ENCODE measurements at regions not wholly inside any gene's neighbourhood (a gene's known extent, or its start where the extent isn't known, plus 50 kb on each side); places are given as distances from the start of the nearest gene placed in this dataset.

- POLR2A ChIA-PET, result no interaction called here
- H3K9me3 ChIP-seq (ENCODE audit: control insufficient read depth, insufficient read depth, low read depth, low read length), result no peaks in the 10 kb centered on the region
- no peaks in the 10 kb centered on the region for H3K36me3 ChIP-seq (ENCODE audit: control insufficient read depth, insufficient read depth, low read length)
- BruUV-seq (replicated peaks), result no TSS peak
- TF ChIP-seq, protein P1, sequence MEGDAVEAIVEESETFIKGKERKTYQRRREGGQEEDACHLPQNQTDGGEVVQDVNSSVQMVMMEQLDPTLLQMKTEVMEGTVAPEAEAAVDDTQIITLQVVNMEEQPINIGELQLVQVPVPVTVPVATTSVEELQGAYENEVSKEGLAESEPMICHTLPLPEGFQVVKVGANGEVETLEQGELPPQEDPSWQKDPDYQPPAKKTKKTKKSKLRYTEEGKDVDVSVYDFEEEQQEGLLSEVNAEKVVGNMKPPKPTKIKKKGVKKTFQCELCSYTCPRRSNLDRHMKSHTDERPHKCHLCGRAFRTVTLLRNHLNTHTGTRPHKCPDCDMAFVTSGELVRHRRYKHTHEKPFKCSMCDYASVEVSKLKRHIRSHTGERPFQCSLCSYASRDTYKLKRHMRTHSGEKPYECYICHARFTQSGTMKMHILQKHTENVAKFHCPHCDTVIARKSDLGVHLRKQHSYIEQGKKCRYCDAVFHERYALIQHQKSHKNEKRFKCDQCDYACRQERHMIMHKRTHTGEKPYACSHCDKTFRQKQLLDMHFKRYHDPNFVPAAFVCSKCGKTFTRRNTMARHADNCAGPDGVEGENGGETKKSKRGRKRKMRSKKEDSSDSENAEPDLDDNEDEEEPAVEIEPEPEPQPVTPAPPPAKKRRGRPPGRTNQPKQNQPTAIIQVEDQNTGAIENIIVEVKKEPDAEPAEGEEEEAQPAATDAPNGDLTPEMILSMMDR (IDR thresholded peaks at IDR 0.05), result no peak
- DNase-seq (ENCODE audit: low read depth, low spot score) (no peak), ATAC-seq (no peak)
- in situ Hi-C loops (cut with HindIII; ENCODE audit: low pct_unique_long_range_greater_than_20kb, low sequenced_read_pairs) (no loop called here), intact Hi-C loops (cut with micrococcal nuclease; ENCODE audit: unreplicated experiment) (no loop called here)
- H3K27ac ChIP-seq (ENCODE audit: low read length), result no peak overlapping the region
- H3K4me3 ChIP-seq (ENCODE audit: low read depth in 2 of 2, low read length in 2 of 2), result no peak overlapping the region
- H3K27me3 ChIP-seq (ENCODE audit: control insufficient read depth, insufficient read depth, low read length), result no peaks in the 10 kb centered on the region
- CTCF ChIA-PET, result no interaction called here
- H3K4me1 ChIP-seq (ENCODE audit: control insufficient read depth, insufficient read depth, low read length), result no peaks in the 10 kb centered on the region; the same call in 1 of the 2 replicates
These were observed 92.7 kb downstream of the NAP1L3 start for GRCh38 chrX:93580634-93581033.

GRCh38 chrX:93538575-93538974 lies 134.8 kb downstream of the NAP1L3 start:
- intact Hi-C loops (cut with micrococcal nuclease; ENCODE audit: unreplicated experiment), result no loop called here
- H3K27ac ChIP-seq (ENCODE audit: low read length), result no peak overlapping the region
- H3K4me3 ChIP-seq (ENCODE audit: low read depth in 2 of 2, low read length in 2 of 2), result no peak overlapping the region
- no peaks in the 10 kb centered on the region for H3K36me3 ChIP-seq (ENCODE audit: control insufficient read depth, insufficient read depth, low read length)
- no peak for DNase-seq (ENCODE audit: low read depth, low spot score)
- no TSS peak for BruUV-seq (replicated peaks)
- in situ Hi-C loops (cut with HindIII; ENCODE audit: low pct_unique_long_range_greater_than_20kb, low sequenced_read_pairs), result no loop called here
- TF ChIP-seq, protein P2, sequence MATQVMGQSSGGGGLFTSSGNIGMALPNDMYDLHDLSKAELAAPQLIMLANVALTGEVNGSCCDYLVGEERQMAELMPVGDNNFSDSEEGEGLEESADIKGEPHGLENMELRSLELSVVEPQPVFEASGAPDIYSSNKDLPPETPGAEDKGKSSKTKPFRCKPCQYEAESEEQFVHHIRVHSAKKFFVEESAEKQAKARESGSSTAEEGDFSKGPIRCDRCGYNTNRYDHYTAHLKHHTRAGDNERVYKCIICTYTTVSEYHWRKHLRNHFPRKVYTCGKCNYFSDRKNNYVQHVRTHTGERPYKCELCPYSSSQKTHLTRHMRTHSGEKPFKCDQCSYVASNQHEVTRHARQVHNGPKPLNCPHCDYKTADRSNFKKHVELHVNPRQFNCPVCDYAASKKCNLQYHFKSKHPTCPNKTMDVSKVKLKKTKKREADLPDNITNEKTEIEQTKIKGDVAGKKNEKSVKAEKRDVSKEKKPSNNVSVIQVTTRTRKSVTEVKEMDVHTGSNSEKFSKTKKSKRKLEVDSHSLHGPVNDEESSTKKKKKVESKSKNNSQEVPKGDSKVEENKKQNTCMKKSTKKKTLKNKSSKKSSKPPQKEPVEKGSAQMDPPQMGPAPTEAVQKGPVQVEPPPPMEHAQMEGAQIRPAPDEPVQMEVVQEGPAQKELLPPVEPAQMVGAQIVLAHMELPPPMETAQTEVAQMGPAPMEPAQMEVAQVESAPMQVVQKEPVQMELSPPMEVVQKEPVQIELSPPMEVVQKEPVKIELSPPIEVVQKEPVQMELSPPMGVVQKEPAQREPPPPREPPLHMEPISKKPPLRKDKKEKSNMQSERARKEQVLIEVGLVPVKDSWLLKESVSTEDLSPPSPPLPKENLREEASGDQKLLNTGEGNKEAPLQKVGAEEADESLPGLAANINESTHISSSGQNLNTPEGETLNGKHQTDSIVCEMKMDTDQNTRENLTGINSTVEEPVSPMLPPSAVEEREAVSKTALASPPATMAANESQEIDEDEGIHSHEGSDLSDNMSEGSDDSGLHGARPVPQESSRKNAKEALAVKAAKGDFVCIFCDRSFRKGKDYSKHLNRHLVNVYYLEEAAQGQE (IDR thresholded peaks at IDR 0.05; ENCODE audit: insufficient read depth in 1 of 2, low read depth in 2 of 2, low read length in 1 of 2), result no peak
- TF ChIP-seq TCF7L2 (IDR thresholded peaks at IDR 0.05; ENCODE audit: low read depth, low read length) (no peak), SIN3A (IDR thresholded peaks at IDR 0.05; ENCODE audit: borderline replicate concordance, insufficient read depth, low read depth, low read length) (no peak), POLR2AphosphoS5 (IDR thresholded peaks at IDR 0.05; ENCODE audit: low read depth, low read length) (no peak)
- TF ChIP-seq, protein P1 (IDR thresholded peaks at IDR 0.05), result peak; percentile 50; the same call in 1 of the 2 replicates
- ChIA-PET CTCF (no interaction called here), POLR2A (no interaction called here)
- no peaks in the 10 kb centered on the region for H3K27me3 ChIP-seq (ENCODE audit: control insufficient read depth, insufficient read depth, low read length)
- no peaks in the 10 kb centered on the region for H3K9me3 ChIP-seq (ENCODE audit: control insufficient read depth, insufficient read depth, low read depth, low read length)
- no peak for ATAC-seq
- no peaks in the 10 kb centered on the region for H3K4me1 ChIP-seq (ENCODE audit: control insufficient read depth, insufficient read depth, low read length)

GRCh38 chrX:93528917-93529316 lies 144.5 kb downstream of the NAP1L3 start:
- DNase-seq (ENCODE audit: low read depth, low spot score), result no peak
- Histone ChIP-seq H3K4me3 (ENCODE audit: low read depth in 2 of 2, low read length in 2 of 2) (no peak overlapping the region), H3K27me3 (ENCODE audit: control insufficient read depth, insufficient read depth, low read length) (no peaks in the 10 kb centered on the region), H3K36me3 (ENCODE audit: control insufficient read depth, insufficient read depth, low read length) (no peaks in the 10 kb centered on the region), H3K27ac (ENCODE audit: low read length) (no peak overlapping the region), H3K4me1 (ENCODE audit: control insufficient read depth, insufficient read depth, low read length) (no peaks in the 10 kb centered on the region), H3K9me3 (ENCODE audit: control insufficient read depth, insufficient read depth, low read depth, low read length) (no peaks in the 10 kb centered on the region)
- BruUV-seq (replicated peaks), result no TSS peak
- intact Hi-C loops (cut with micrococcal nuclease; ENCODE audit: unreplicated experiment), result no loop called here
- in situ Hi-C loops (cut with HindIII; ENCODE audit: low pct_unique_long_range_greater_than_20kb, low sequenced_read_pairs), result no loop called here
- no peak for ATAC-seq
- ChIA-PET POLR2A (no interaction called here), CTCF (no interaction called here)
- TF ChIP-seq SIN3A (IDR thresholded peaks at IDR 0.05; ENCODE audit: borderline replicate concordance, insufficient read depth, low read depth, low read length), result no peak
- TF ChIP-seq, protein P1 (IDR thresholded peaks at IDR 0.05), result no peak
- no peak for TF ChIP-seq TCF7L2 (IDR thresholded peaks at IDR 0.05; ENCODE audit: low read depth, low read length)
- no peak for TF ChIP-seq POLR2AphosphoS5 (IDR thresholded peaks at IDR 0.05; ENCODE audit: low read depth, low read length)
- TF ChIP-seq, protein P2 (IDR thresholded peaks at IDR 0.05; ENCODE audit: insufficient read depth in 1 of 2, low read depth in 2 of 2, low read length in 1 of 2), result no peak

All from Panc1 (cell line).